ENCODE measurements at regions not wholly inside any gene's neighbourhood (a gene's known extent, or its start where the extent isn't known, plus 50 kb on each side); places are given as distances from the start of the nearest gene placed in this dataset.

GRCh38 chr20:12891643-12892042 lies 117.1 kb upstream of the SPTLC3 start (continued):
- TF ChIP-seq, protein P1, sequence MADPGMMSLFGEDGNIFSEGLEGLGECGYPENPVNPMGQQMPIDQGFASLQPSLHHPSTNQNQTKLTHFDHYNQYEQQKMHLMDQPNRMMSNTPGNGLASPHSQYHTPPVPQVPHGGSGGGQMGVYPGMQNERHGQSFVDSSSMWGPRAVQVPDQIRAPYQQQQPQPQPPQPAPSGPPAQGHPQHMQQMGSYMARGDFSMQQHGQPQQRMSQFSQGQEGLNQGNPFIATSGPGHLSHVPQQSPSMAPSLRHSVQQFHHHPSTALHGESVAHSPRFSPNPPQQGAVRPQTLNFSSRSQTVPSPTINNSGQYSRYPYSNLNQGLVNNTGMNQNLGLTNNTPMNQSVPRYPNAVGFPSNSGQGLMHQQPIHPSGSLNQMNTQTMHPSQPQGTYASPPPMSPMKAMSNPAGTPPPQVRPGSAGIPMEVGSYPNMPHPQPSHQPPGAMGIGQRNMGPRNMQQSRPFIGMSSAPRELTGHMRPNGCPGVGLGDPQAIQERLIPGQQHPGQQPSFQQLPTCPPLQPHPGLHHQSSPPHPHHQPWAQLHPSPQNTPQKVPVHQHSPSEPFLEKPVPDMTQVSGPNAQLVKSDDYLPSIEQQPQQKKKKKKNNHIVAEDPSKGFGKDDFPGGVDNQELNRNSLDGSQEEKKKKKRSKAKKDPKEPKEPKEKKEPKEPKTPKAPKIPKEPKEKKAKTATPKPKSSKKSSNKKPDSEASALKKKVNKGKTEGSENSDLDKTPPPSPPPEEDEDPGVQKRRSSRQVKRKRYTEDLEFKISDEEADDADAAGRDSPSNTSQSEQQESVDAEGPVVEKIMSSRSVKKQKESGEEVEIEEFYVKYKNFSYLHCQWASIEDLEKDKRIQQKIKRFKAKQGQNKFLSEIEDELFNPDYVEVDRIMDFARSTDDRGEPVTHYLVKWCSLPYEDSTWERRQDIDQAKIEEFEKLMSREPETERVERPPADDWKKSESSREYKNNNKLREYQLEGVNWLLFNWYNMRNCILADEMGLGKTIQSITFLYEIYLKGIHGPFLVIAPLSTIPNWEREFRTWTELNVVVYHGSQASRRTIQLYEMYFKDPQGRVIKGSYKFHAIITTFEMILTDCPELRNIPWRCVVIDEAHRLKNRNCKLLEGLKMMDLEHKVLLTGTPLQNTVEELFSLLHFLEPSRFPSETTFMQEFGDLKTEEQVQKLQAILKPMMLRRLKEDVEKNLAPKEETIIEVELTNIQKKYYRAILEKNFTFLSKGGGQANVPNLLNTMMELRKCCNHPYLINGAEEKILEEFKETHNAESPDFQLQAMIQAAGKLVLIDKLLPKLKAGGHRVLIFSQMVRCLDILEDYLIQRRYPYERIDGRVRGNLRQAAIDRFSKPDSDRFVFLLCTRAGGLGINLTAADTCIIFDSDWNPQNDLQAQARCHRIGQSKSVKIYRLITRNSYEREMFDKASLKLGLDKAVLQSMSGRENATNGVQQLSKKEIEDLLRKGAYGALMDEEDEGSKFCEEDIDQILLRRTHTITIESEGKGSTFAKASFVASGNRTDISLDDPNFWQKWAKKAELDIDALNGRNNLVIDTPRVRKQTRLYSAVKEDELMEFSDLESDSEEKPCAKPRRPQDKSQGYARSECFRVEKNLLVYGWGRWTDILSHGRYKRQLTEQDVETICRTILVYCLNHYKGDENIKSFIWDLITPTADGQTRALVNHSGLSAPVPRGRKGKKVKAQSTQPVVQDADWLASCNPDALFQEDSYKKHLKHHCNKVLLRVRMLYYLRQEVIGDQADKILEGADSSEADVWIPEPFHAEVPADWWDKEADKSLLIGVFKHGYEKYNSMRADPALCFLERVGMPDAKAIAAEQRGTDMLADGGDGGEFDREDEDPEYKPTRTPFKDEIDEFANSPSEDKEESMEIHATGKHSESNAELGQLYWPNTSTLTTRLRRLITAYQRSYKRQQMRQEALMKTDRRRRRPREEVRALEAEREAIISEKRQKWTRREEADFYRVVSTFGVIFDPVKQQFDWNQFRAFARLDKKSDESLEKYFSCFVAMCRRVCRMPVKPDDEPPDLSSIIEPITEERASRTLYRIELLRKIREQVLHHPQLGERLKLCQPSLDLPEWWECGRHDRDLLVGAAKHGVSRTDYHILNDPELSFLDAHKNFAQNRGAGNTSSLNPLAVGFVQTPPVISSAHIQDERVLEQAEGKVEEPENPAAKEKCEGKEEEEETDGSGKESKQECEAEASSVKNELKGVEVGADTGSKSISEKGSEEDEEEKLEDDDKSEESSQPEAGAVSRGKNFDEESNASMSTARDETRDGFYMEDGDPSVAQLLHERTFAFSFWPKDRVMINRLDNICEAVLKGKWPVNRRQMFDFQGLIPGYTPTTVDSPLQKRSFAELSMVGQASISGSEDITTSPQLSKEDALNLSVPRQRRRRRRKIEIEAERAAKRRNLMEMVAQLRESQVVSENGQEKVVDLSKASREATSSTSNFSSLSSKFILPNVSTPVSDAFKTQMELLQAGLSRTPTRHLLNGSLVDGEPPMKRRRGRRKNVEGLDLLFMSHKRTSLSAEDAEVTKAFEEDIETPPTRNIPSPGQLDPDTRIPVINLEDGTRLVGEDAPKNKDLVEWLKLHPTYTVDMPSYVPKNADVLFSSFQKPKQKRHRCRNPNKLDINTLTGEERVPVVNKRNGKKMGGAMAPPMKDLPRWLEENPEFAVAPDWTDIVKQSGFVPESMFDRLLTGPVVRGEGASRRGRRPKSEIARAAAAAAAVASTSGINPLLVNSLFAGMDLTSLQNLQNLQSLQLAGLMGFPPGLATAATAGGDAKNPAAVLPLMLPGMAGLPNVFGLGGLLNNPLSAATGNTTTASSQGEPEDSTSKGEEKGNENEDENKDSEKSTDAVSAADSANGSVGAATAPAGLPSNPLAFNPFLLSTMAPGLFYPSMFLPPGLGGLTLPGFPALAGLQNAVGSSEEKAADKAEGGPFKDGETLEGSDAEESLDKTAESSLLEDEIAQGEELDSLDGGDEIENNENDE (IDR thresholded peaks at IDR 0.05; ENCODE audit: insufficient replicate concordance, low read length), result no peak
- TF ChIP-seq HDAC6 (IDR thresholded peaks at IDR 0.05; ENCODE audit: low read depth, low read length), result no peak

Measured in H1 (cell line).